Renal pelvis (tissue), 1 donor: ENCODE measurements at regions not wholly inside any gene's neighbourhood (a gene's known extent, or its start where the extent isn't known, plus 50 kb on each side); places are given as distances from the start of the nearest gene placed in this dataset.
"Not testable (repeated sequence)": the region's sequence is repeated elsewhere in the genome, so short reads cannot be mapped to it uniquely, and the experiment has no call there.

Experiments used
- DNase-seq: peaks from one replicate; pipeline ENCODE4 v3.0.0-alpha.2; 2013

- DNase-seq: no peak
Observed at GRCh38 chr13:33340631-33341030, 55.1 kb upstream of the STARD13 start.

DNA sequence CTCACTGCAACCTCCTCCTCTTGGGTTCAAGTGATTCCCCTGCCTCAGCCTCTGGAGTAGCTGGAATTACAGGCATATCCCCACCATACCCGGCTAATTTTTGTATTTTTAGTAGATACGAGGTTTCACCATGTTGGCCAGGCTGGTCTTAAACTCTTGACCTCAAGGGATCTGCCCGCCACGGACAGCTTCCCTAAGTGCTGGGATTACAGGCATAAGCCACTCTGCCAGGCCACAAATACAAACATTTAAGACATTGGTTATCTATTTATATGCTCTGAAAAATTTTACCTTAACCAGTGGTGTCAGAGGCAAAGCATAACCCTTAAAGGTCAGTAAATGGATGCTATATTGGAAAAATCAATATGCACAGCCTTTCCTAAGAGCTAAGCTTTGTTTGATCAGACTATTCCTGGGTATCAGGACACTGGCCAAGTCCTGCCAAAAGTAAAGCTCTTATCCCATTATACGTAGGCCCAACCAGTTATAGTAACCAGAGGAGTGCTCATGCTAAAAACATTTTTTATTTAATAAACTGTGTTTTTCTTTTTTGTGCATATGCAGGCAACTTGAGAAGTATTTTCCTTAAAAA lies 56.4 kb upstream of the STARD13 start:
- DNase-seq: no peak

- DNase-seq: no peak
Observed at GRCh38 chr13:33345842-33346241, 60.3 kb upstream of the STARD13 start.

GRCh38 chr13:33347861-33348260 lies 62.3 kb upstream of the STARD13 start:
- DNase-seq: no peak

- DNase-seq: no peak
Observed at GRCh38 chr13:33348366-33348765, 62.8 kb upstream of the STARD13 start.

DNA sequence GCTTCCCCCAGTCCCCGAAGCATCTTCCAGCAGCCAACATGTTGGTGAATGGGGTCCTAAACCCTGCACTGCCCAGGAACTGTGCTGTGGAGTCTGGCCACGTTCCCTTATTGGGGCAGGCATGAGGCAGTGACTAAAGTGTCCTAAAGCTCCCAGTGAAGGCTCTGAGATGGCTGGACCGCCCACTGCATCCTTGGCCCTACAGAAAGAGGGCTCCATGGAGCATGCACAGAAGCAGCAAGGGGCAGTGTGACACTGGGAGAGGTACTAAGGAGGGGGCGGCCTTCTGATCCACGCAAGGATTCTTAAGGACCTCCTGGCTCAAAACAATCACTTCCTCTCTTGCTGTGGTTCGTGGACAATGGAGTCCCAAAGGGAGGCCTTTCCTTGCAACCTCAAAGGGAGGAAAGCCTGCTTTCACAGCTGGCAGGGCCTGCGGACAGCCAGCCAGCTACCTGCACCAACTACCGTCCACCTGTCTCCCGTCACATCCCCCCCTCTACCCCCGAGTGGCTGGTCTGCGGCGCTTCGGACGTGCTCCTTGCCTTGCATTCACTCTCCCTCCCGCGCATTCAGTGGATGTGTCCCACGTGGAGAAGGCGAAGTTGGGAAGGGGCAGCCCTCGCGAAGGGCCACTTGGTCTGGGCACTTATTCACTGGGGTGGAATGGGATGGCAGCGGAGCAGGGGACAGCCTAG lies 63.9 kb upstream of the STARD13 start:
- DNase-seq: no peak

DNA sequence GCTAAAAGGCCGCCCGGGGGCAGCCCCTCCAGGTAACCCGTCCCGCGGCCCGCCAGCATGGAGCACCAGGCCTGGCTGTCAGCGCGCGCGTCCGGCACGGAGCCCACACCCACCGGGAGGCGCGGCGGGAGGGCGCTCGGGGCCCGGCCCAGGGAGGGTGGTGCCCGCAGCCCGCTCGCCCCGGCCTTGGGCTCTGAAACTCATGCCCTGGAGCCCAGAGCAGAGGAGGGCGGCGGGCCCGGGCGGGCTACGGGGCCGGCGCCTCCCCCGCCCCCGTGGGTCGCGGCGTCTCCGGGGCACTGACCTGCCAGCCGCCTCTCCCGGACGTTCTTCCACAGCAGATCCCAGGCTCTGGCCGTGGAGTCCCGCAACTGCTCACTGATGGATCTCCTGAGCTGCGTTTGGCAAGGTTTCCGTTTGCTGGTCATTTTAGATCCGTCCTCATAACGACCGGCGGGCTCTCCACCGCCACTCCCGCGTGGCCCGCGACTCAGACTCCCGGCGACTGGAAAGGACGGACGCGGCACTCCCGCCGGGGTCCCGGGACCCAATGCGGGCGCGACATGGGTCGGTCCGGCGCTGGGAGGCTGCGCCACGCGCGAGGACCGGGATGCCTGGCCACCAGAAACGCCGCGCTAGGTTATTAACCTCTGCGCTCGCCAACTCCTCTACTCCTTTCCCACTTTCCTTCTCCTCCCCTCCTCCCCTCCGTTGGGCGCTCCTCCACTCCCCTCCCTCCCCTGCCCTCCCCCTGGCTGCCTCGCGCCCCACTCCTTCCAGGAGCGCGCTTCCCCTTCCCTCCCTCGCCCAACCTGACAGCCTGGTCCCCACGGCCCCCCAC lies 64.7 kb upstream of the STARD13 start:
- no peak for DNase-seq

DNA sequence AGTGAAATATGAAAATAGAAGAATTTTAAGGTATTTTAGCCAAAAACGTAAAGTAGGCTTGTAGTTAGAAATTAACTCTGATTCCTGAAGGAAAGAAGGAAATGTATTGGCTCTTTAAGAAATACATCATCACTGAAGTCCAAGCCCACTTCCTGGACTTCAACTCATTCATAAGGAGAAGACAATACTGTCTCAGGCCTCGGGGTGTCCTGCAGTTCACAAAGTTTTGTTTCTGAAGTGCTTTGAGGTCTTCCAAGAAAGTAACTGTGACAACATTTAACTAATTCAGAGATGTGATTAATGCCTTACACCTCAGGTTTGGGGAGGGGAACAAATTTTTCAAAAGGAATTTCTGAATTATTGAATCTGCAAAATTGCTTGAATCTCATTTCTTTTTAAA lies 65.8 kb upstream of the STARD13 start:
- no peak for DNase-seq

DNA sequence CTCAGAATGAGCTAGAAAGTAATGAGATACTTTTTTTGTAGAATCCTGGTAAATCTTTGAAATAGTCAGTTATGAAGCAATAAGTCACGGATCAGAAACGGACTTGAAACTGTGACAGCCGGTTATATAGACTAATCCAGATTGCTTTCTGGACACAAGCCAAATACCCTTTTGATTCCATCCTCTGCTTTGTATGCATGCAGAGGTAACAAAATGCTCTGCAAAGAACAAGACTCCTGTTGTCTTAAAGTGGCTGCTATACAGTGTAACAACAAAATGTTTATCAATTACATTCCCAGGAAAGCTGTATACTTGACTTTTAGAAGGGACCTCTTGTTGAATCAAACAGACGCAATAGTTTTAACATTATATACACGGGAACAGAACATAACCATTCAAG lies 66.5 kb upstream of the STARD13 start:
- DNase-seq: no peak

DNA sequence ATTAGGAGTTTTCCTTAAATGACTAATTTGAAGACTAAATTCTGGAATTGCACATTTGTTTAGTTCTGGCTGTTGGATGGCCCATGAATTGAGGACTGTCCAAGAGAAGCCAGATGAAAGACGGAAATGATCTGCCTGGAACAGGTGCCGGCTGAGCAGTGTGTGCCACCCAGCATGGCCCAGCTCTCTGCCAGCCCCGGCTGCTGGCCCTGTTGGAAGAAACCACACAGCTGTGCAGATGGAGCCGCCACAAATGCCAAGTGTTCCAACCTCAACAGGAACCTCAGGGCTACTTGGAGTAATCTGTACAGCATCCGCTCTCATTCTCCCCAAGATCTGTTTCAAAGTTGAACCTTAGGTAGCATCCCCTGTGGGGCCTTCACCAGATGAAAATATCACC lies 67.0 kb upstream of the STARD13 start:
- no peak for DNase-seq

DNA sequence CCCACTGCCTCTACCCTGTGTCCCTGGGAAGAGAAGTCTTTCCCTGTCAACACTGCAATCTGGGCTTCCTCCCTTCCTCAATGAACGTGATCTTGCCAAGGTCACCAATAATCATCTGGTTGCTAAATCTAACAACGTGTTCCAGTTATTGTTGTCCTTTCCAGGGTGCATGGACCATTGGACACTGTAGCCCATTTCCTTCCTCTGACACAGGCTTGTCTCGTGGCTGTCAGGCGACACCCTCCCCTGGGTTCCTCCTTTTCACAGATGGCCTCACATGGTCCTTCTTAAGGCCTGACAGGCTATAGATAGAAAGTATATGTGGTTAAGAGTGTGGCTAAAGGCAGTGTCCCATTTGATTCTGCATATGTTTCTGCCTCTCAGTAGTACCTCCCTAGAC lies 67.7 kb upstream of the STARD13 start:
- DNase-seq: no peak

GRCh38 chr13:33353646-33354045 lies 68.1 kb upstream of the STARD13 start:
- no peak for DNase-seq

DNA sequence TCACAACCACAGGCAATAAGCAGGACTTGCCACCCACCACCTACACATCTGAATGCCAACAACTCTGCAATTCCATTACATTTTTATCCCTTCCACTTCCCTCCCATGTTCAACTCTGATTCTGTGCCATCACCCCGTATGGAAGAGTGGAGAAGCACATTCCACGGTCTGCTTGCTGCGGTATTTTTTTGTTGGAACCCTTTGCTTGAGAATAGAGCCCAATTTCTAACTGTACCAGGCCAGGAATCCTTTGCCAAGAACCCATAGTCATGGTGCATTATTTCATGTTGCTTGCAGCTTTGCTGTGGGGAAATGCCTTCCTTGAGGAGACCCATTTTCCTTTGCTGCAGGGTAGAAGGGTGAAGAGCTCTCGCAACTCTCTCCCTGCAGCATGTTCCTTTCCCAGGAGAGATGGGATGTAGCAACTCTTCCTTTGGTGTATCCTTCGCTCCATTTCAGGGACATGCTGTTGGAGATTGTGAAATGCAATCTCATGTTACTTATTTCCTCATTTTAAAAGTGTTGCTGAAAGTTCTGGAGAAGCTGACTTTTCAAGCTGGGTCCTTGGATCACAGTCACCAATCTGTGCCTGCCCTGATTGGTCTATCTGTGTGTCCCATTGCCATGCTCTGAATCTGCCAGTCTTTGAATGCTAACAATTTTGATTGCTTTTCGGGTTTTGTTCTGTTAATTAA lies 69.8 kb upstream of the STARD13 start:
- no peak for DNase-seq

DNA sequence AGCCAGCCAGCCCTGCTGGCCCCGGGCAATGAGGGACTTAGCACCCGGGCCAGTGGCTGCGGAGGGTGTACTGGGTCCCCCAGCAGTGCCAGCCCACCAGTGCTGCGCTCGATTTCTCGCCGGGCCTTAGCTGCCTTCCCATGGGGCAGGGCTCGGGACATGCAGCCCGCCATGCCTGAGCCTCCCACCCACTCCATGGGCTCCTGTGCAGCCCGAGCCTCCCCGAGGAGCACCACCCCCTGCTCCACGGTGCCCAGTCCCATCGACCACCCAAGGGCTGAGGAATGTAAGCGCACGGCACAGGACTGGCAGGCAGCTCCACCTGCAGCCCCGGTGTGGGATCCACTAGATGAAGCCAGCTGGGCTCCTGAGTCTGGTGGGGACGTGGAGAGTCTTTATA lies 72.5 kb upstream of the STARD13 start:
- DNase-seq: not testable (repeated sequence)

GRCh38 chr13:33362986-33363727 lies 77.6 kb upstream of the STARD13 start:
- DNase-seq: no peak

- no peak for DNase-seq
Observed at GRCh38 chr13:33364192-33364591, 78.6 kb upstream of the STARD13 start.

DNA sequence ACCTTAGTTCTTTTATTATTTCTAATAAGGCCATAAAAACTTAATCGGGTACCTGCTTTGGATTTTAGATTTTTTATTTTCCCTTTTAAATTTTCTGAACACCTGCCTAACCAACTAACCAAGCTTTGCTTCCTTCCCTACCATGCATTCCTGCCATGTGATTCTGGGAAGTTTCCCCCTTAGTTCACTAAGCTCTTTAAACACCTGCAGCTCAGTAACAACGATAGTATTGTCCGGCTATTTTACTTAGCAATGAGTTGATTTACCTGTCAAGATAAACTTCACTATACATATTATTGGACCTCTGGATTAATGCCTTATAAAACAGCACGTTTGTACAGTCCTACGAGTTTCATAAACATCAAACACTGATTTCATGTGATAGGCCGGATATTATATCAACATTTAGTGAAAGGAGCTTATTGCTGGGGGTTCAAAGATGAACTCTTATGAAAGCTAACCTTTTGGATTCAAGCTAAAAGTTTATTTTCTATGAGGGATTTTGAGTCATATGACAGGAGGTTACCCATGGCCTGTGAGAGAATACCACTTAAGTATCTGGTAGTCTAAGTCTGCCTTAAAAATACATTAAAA lies 81.0 kb upstream of the STARD13 start:
- no peak for DNase-seq

GRCh38 chr13:33367171-33367895 lies 81.8 kb upstream of the STARD13 start:
- DNase-seq: no peak

DNA sequence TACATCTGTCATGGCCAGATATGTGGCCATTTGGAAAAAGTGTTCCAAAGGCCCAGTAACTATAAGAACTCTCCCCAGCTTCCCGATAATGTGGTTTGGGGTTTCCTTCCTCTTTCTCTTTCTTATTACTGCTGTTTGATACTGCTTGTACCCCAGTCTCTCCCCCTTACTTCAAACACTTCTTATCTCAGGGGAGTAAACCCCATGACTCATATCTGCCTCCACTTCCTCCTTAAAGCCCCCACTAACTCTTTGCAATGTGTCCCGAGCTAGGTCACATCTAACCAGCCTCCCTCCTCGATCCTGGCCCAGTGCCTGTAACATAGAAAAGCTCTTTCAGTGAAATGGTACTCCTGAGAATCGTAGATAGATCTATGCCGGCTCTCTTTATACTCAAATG lies 82.4 kb upstream of the STARD13 start:
- no peak for DNase-seq

DNA sequence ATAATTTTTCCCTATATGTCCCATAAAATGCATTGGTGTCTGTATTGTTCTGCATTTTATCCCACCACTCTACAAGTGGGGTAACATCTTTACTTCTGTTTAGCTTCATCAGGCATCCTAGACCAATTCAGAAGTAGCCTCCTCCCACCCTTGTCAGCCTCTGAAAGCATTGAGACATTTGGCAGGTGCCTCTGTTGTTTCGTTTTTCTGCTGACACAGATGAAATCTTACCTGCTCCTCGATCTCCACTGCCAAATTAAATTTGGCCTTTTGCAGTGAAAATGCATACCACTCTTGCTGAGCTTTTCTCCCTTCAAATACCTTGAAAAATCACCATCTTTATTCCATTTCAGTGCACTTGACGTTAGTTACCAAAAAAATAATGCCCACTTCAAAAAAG lies 83.5 kb upstream of the STARD13 start:
- DNase-seq: no peak
